Dendritic cell treated with granulocyte-macrophage colony-stimulating factor and Interleukin-4, amounts not matched to agents 40 ng/mL and 50 ng/mL, for 4 days (primary cell): ENCODE measurements at regions not wholly inside any gene's neighbourhood (a gene's known extent, or its start where the extent isn't known, plus 50 kb on each side); places are given as distances from the start of the nearest gene placed in this dataset.

Source experiments
- H3K27ac Mint-ChIP-seq: one replicate; pipeline ENCODE4 v1.8.0; 2022; ENCODE audit warnings: mild to moderate bottlenecking, mixed read lengths
- H3K27me3 Mint-ChIP-seq: one replicate; pipeline ENCODE4 v1.8.0; 2022; ENCODE audit warnings: mild to moderate bottlenecking, mixed read lengths
- H3K36me3 Mint-ChIP-seq: one replicate; pipeline ENCODE4 v1.8.0; 2022; ENCODE audit warnings: low read depth, mixed read lengths
- H3K4me1 Mint-ChIP-seq: one replicate; pipeline ENCODE4 v1.8.0; 2022; ENCODE audit warnings: low read depth, mixed read lengths
- H3K4me3 Mint-ChIP-seq: one replicate; pipeline ENCODE4 v1.8.0; 2022; ENCODE audit warnings: mild to moderate bottlenecking, moderate library complexity, mixed read lengths
- H3K9me3 Mint-ChIP-seq: one replicate; pipeline ENCODE4 v1.8.0; 2022; ENCODE audit warnings: mixed read lengths
- intact Hi-C: fragments of 100-400 bp; cut with micrococcal nuclease; formaldehyde crosslinking; loops from one replicate; pipeline ENCODE4 v1.15.0; 2022

DNA sequence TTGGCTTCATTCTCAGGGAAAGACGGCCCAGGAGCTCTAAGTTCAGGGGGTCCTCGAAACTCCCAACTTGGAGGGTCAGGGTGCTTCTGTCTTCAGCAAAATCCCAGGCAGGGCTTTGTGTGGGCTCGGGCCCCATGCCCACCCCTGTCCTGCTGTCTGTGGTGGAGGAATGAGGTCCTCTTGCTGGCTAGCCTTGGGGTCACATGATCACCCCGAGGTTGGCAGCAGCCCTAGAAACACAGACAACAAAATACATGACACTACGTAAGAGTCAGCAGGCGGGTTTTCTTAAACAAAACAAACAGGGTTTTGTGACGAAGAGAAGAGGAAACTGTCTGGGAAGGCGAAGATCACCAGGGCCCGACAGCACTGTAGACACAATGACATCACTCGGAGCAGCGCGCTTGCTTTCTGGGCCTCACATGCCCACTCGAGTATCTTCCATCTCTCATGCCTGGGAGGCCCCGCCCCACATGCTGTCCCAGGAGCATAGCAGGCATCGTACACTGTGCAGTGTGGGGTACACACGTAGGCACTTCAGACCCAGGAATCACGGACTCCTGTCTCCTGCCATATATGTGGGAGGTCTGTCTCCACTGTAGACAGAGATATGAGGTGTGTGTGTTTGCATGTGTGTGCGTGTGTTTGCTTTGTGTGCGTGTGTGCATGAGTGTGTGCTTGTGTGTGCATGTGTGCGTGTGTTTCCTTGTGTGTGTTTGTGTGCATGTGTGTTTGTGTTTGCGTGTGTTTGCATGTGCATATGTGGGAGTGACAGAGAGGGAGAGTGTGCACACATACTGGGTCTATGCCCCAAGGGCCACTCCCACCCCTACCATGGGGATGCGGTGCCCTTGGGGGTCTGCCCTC lies 94.7 kb downstream of the SIK1 start:
- Mint-ChIP-seq H3K27ac (no peak overlapping the region), H3K27me3 (peaks cover 17% of the 10 kb centered on the region), H3K4me1 (peaks cover 17% of the 10 kb centered on the region), H3K36me3 (no peaks in the 10 kb centered on the region), H3K4me3 (no peak overlapping the region), H3K9me3 (peaks cover 8% of the 10 kb centered on the region)
- intact Hi-C loops = no loop called here

DNA sequence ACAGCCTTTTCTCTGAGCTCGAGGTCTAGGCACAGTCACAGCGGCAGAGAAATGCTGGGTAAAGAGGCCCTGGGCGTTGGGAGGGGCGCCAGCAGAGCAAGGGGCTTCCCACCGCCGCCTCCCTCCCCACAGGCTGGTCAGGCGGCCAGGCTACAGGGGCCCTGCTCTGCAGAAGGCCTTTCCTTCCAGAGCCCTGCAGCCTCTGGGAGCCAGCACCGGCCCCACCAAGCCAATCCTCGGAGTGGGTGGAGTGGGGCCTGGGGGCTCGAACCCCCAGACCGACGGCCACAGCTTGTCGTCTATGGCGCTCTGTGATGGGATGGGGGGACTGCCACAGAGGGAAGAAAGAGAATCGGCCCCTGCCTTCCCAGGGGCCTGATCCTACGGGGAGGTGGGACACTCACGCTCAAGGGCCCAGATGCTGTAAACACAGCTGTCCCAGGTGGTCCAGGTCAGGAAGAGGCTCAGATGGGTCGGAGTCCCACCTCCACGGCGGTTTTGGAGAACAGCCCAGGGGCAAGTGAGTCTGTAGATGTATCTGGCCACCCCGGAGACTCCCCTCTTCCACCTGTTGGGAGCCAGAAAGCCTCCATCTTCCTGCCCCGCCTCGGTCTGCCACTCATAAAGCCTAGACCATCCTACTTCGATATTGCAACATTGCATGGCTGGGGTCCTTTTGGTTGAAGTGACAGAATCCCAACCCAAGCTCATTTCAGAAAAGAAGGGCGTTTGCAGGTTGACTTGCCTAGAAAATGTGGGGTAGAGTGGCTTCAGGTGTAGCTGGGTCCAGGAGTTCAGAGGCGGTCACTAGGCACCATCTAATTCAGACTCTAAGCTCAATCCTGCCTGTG lies 95.6 kb downstream of the SIK1 start:
- peaks cover 17% of the 10 kb centered on the region for H3K4me1 Mint-ChIP-seq
- H3K36me3 Mint-ChIP-seq = no peaks in the 10 kb centered on the region
- peaks cover 26% of the 10 kb centered on the region for H3K27me3 Mint-ChIP-seq
- H3K27ac Mint-ChIP-seq = no peak overlapping the region
- H3K9me3 Mint-ChIP-seq = no peaks in the 10 kb centered on the region
- intact Hi-C loops = no loop called here
- H3K4me3 Mint-ChIP-seq = no peak overlapping the region

DNA sequence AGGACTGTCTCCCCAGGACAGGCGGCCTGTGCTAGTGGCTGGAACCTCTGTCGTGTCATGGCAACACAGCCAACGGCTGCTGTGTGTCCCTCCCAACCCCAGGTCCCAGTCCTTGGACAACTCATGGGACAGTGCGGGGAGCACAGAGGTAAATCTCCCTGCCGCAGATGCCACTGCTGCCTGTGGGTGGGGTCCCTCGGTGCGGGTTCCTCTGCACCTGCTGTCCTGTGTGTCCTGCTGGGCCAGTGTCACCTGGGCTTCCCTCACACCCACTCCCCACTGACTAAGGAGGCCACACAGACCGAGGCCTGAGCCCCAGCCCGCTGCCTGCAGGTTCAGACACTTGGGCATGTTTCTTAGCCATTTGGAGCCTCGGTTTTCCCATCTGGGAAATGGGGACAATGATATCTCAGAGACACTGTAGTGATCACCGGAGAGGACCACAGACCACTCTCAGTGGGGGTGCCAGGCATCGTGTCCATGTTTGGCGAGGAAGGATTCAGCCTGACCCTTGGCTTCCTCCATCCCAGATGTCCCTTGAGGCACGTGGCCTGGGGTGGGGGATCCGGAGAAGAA lies 96.5 kb downstream of the SIK1 start:
- intact Hi-C loops = no loop called here
- Mint-ChIP-seq H3K9me3 (no peaks in the 10 kb centered on the region), H3K27ac (no peak overlapping the region), H3K4me1 (peaks cover 17% of the 10 kb centered on the region), H3K27me3 (peaks cover 27% of the 10 kb centered on the region), H3K36me3 (no peaks in the 10 kb centered on the region), H3K4me3 (no peak overlapping the region)

DNA sequence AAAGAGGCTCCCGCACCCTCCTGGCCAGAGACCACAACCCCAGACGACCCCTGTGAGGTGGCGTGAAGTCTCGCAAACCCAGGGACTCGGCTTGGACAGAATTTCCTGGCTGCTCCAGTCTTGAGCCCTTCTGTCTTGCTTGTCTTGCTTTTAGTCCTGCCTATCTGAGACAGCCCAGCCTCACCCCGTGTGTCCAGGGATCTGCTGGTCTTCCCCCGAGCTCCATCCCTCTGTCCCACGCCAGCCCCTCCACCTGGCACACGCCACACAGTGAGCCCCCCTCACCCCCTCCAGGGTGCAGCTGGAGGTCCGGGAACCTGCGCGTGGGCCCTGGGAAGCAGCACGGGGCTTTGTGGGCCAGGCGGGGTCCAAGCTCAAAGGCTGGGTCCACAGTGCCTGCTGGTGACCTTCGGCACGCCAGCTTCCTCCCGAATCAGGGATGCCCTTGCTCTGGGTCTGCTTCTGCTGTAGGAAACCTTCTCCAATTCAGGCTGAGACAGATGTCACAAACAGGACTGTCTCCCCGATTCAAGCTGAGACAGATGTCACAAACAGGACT lies 97.1 kb downstream of the SIK1 start:
- peaks cover 17% of the 10 kb centered on the region for H3K4me1 Mint-ChIP-seq
- H3K4me3 Mint-ChIP-seq = no peak overlapping the region
- no peak overlapping the region for H3K27ac Mint-ChIP-seq
- peaks cover 28% of the 10 kb centered on the region for H3K27me3 Mint-ChIP-seq
- intact Hi-C loops = no loop called here
- H3K9me3 Mint-ChIP-seq = no peaks in the 10 kb centered on the region
- no peaks in the 10 kb centered on the region for H3K36me3 Mint-ChIP-seq

DNA sequence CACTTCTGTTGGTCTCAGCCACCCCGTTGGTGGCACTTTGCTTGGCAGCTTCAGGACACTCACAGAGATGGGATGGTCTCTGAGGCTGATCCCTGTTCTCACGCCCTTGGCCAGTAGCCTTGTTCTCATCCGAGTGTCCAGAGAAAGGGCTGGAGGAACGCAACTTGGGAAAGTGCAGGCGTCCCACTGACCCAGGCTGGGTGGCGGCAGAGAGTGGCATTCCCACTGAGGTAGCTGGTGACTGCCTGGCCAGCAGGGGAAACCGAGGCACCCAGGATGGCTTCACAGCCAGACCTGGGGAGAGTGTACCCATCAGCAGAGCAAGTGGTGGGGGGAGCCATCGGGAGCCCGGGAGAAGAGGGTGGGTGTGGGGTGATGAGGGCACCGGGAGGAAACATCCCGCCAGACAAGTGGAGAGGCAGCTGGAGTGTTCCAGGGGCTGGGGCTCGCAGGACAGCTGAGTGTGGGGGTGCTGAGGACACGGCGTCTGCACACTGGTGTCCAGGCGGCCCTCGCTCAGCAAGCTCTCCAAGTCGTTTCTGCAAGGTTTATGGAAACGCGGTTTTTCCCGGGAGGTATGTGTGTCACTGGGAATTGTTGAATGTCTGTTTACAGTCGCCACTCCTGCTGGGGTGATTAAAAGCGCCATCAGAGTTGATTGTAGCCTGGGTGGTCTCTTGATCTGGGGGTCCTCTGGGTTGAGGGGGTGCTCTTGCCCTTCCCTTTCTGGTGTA lies 97.8 kb downstream of the SIK1 start:
- H3K27ac Mint-ChIP-seq = no peak overlapping the region
- H3K4me3 Mint-ChIP-seq = no peak overlapping the region
- H3K4me1 Mint-ChIP-seq = peaks cover 17% of the 10 kb centered on the region
- no peaks in the 10 kb centered on the region for H3K9me3 Mint-ChIP-seq
- intact Hi-C loops = no loop called here
- no peaks in the 10 kb centered on the region for H3K36me3 Mint-ChIP-seq
- peaks cover 32% of the 10 kb centered on the region for H3K27me3 Mint-ChIP-seq

DNA sequence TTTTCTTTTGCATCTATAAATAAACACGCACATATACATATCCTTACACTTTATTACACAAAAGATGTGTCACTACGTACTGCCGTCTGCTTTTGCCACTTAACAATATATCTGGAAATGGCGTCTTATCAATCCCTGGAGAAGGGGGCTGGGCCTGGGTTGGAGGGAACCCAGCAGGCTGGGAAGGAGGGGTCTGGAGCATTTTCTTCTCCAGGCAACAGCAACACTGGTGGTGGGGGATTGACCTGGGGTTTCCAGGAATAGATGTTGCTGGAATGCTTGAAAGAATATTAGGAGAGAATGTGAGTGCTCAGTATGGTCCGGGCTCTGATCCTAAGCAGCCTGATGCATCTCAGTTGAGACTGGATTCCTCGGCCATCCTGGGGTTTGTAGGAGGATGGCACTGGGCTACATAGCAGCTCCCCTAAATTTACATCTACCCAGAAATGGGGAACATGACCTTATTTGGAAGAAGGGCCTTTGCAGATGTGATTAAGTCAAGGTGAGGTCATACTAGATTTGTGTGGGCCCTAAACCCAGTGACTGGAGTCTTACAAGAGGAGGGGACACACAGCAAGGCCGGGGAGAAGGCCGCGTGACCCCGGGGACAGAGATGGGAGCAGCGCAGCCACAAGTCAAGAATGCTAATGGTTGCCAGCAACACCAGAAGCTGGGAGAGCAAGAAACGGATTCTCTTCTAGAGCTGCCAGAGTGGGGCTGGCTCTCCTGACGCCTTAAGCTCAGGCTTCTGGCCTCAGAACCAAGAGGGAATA lies 98.6 kb downstream of the SIK1 start:
- Mint-ChIP-seq H3K27ac (no peak overlapping the region), H3K36me3 (no peaks in the 10 kb centered on the region), H3K4me3 (no peak overlapping the region), H3K9me3 (no peaks in the 10 kb centered on the region), H3K4me1 (peaks cover 13% of the 10 kb centered on the region), H3K27me3 (peaks cover 26% of the 10 kb centered on the region)
- intact Hi-C loops = no loop called here

DNA sequence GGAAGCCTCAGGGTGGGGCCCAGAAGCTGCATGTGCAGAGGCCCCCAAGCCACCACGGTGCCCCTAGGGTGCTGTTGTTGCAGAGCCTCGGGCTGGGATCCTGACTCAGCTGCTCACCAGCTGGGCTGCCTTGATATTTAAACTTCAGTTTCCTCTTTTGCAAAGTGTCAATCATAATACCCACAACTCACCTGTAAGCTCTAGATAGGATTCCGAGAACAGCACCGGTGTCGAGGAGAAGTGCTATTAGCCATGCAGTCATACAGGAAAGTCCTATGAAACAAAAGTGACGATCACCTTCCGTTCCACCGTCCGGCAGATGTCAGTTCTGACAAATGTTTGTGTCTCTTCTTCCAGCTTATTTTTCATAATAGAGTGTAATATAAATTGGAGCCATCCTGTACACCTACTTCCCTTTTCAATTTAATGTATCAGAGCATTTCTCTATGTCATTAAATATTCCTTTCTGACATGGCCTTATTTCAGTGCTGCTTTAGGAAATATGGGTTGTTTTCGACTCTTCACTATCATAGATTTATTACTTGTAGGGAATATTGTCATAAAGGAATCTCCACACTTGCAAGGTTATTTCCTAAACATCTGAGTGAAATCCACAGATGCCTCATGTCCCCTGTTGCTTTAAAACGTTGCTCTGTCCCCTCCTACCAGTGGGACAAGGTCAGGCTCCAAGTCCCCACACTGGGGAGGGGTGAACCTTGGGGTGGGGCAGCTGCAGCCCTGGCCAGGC lies 100.8 kb downstream of the SIK1 start:
- Mint-ChIP-seq H3K9me3 (no peaks in the 10 kb centered on the region), H3K36me3 (no peaks in the 10 kb centered on the region), H3K27me3 (peaks cover 16% of the 10 kb centered on the region), H3K4me1 (no peaks in the 10 kb centered on the region), H3K27ac (no peak overlapping the region), H3K4me3 (no peak overlapping the region)
- intact Hi-C loops = no loop called here

DNA sequence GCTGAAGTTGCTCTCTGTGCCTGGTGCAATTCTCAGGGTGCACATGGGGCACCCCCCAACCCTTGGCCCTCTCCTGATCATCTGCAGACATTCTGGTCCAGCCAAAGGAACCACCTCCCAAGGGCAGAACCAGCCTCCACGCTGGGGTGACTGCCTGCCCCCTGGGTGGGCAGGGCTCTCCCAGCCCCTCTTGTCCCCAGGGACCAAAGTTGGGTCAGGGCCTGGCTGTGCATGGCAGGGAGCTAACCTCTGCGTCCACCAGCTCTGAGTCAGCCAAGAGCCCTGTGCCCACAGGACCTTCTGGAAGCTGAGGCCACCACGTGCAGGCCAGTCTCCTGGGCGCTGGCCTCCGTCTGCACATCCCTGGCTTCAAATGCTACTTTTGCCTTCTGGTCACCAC lies 101.9 kb downstream of the SIK1 start:
- intact Hi-C loops = no loop called here
- Mint-ChIP-seq H3K27me3 (peaks cover 18% of the 10 kb centered on the region), H3K9me3 (no peaks in the 10 kb centered on the region), H3K4me3 (no peak overlapping the region), H3K36me3 (no peaks in the 10 kb centered on the region), H3K4me1 (no peaks in the 10 kb centered on the region), H3K27ac (no peak overlapping the region)

DNA sequence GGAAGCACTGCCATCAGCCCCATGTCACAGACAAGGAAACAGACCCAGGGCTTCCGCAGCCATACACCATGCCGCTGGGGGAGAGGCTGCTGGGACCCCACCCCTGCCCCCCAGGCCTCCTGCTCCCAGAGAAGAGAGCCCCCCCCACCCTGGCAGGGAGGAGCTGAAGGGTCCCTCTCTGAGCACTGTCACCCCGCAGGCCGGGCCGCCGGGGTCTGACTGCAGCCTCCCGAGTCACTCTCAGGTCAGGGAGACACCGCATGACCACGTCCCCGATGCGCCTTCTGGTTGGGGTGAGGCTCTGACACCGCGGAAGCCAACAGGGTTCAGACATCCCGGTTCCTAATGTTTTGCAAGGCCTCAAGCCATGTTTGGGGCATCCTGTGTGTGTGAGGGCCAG lies 102.3 kb downstream of the SIK1 start:
- Mint-ChIP-seq H3K4me3 (no peak overlapping the region), H3K36me3 (no peaks in the 10 kb centered on the region), H3K4me1 (no peaks in the 10 kb centered on the region), H3K9me3 (no peaks in the 10 kb centered on the region), H3K27ac (no peak overlapping the region), H3K27me3 (peaks cover 18% of the 10 kb centered on the region)
- intact Hi-C loops = no loop called here

DNA sequence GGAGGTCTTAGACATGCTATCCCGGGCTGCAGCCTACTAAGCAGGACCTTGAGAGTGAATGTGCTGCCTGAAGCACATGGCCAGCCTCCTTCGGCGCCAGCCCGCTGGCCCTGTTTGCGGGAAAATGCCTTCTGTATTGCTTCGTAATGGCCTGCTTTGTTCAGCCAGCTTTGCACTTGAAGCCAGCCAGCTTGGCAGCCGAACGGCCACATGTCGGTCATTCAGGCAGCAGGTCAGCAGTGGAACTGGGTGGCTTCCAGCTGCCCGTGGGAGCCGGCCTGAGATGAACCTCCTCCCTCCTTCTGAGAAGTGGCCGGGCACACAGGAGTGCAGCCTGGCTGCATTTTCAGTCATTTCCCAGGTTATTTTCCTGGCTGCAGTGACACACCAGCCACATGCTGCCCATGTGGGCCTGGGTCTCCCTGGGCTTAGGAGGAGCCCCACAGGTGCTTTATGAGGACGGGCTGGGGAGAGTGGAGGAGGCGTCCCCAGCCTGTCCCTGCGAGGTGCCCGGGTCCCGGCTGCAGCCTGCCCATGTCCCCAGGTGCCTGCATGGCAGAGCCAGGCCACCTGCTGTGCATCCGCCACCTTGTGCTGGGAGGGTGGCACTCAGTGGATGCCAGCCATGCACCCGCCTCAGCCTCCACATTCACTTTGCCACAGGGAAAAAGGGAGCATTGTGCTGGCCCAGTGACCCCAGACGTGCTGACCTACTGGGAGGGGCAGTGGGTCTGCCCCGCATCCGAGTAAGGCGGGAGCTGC lies 103.5 kb downstream of the SIK1 start:
- intact Hi-C loops = no loop called here
- H3K9me3 Mint-ChIP-seq = no peaks in the 10 kb centered on the region
- H3K27me3 Mint-ChIP-seq = peaks cover 19% of the 10 kb centered on the region
- no peaks in the 10 kb centered on the region for H3K4me1 Mint-ChIP-seq
- H3K36me3 Mint-ChIP-seq = no peaks in the 10 kb centered on the region
- H3K27ac Mint-ChIP-seq = no peak overlapping the region
- no peak overlapping the region for H3K4me3 Mint-ChIP-seq

DNA sequence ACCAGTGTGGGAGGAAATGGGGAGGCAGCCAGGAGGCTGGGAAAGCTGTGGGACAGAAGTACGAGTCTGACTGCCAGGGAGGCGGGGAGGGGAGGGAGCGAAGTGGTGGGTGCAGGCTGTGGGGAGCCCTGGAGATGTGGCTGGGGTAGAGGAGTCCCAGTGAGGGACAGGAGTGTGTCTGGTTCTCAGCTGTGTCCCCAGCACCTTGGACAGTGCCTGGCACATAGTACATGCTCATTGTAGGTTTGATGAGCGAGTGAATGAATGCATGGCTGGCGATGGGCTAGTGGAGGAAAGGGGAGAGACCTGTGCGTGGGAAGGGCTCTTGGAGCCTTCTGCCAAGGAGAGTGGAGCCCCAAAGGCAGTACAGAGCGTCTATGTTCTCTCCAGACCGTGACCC lies 104.1 kb downstream of the SIK1 start:
- Mint-ChIP-seq H3K4me1 (no peaks in the 10 kb centered on the region), H3K27ac (no peak overlapping the region), H3K36me3 (no peaks in the 10 kb centered on the region), H3K4me3 (no peak overlapping the region), H3K27me3 (peaks cover 20% of the 10 kb centered on the region), H3K9me3 (no peaks in the 10 kb centered on the region)
- intact Hi-C loops = no loop called here

DNA sequence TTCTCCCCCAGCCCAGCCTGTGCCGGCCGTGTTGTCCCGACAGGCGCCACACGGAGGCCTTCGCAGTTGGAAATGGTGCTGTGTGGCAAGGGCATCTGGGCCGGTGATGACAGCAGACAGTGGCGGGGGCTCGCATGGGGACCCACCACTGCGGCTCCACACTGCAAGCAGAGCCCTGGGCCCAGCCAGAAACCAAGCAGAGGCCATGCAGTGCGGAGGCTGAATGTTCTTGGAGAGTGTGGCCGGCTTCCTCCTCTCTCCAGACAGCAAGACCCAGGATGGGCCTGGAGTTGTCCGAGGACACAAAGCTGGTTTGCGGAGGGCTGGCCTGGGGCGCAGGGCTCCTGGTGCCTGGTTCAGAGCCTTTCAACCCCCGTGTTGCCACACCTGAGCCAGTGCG lies 104.6 kb downstream of the SIK1 start:
- no peak overlapping the region for H3K4me3 Mint-ChIP-seq
- intact Hi-C loops = no loop called here
- no peaks in the 10 kb centered on the region for H3K4me1 Mint-ChIP-seq
- no peak overlapping the region for H3K27ac Mint-ChIP-seq
- H3K27me3 Mint-ChIP-seq = peaks cover 24% of the 10 kb centered on the region
- H3K36me3 Mint-ChIP-seq = no peaks in the 10 kb centered on the region
- no peaks in the 10 kb centered on the region for H3K9me3 Mint-ChIP-seq
